NK-92 treated with Interleukin-12 subunit alpha and Interleukin-12 subunit beta, amount 100 ng/mL, for 24 hours (cell line): ENCODE measurements at regions not wholly inside any gene's neighbourhood (a gene's known extent, or its start where the extent isn't known, plus 50 kb on each side); places are given as distances from the start of the nearest gene placed in this dataset.

Experiments used
- DNase-seq: peaks from one replicate; lab custom pipeline; 2025; lab: John Stamatoyannopoulos, UW

DNA sequence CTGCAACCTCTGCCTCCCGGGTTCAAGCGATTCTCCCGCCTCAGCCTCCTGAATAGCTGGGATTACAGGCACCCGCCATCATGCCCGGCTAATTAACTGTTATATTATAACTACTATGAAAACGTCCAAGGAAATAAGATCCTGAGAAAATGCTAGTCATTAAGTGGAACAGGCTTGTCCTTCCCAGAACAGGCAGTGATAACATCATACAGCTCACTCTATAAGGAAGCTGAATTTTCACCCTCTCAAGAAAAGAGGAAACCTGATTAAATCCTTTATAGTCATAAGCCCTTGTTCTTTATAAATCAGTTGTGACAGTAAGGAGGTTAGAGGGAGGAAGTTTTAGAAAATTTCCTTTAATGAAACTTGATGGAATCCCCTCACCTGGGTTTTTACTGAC lies 163.9 kb upstream of the CLINT1 start:
- no peak for DNase-seq

DNA sequence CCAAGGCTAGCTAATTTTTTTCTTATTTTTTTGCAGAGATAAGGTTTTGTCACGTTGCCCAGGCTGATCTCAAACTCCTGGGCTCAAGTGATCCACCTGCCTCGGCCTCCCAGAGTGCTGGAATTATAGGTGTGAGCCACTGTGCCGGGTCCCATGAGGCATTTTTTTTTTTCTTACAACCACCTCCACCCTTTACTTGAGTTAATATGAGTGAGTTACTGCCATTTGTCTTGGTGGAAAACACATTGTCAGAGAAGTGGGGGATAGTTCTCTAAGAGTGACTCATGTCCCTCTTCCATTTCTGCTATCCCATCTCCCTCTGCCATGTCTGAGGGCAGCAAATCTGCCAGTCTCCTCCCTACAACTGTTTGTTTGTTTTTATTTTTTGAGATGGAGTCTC lies 163.4 kb upstream of the CLINT1 start:
- no peak for DNase-seq

DNA sequence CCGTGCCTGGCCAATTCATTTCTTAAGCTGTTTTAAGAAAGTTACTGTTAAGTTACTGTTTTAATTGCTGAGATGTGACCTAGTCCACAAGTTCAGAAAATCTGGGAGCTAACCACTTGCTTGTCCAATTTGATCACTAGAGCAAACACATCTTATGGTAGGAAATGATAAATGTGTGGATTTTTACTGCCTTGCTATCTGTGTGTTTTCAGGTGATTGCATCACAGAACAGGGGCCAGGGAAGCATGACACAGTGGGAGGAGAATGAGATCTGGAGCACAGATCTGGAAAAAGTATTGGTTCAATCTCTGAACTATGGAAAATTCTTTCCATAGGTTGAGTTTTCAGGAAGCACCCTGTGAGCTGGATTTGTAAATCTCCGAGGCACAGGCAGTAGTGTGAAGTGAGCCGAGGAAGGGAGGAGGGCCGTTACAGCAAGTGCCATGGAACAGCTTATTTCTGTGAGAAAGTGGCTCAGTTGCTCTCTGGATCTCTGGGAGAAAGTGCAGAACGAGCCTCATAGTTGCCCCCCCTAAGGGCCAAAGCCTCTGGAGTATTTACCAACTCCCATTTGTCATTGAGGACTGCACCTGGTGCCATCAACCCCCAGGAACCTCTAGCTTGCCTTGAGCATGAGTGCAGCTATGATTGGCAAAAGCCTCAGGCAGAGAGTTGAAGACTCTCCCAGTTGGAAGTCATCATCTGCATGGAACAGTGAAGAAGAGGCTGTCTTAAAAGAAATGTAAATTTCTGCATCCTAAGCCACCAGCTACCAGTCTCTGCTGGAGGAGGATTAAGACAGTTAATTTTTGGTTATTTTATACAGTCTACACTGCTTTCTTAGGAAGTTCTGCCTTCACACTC lies 161.8 kb upstream of the CLINT1 start:
- no peak for DNase-seq

DNA sequence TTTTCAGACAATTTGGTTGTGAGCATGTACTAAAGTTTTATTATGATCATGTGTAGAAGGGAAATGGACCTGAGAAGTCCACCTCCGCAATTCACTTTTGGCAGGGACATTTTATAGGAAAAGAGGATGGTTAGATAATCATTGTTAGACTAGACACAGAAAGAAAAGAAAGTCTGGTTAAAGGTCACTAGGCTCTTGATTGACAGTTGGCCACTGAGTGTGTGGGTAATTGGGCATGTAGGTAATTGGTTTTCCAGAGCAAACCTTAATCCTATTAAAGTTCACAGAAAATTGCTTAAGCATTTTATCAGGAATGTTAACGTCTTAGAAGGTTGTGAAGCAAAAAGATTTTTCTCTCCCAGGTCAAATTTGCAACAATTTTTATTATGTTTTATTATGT lies 158.5 kb upstream of the CLINT1 start:
- no peak for DNase-seq

DNA sequence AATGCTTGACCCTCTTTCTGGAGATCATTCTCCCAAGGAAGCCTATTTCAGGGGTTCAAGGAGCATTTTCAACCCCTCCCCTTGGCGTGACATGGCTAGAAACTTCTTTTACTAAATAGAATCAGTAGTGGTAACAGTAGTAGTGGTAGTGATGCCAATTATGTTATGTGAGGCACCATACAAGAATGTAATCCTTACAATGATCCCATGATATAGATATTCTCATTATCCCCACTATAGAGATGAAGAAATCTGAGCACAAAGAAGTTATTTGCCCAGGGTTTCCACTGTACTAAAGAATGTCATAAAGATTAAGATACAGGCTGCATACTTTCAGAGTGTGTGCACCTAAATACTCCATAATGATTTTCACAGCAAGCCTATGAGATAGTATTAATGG lies 155.4 kb upstream of the CLINT1 start:
- DNase-seq = no peak

DNA sequence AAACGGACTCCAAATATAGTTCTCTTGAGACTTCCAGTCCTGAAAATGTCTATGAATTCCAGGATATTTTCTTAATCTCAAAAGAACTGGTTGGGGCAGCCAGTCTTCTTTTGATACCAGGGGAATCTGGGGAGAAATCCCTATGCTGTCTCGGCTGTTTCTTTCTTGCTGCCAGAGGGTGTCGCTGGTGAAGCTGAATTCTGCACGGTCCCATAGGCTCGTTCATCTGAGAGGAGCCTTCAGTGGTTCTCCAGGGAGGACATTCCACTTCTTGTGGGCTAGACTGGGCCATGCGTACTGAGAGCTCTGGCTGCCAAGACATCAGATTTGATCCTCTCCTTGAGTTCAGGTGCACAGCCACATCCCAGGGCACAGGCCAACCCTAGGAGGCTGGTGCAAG lies 155.0 kb upstream of the CLINT1 start:
- no peak for DNase-seq

DNA sequence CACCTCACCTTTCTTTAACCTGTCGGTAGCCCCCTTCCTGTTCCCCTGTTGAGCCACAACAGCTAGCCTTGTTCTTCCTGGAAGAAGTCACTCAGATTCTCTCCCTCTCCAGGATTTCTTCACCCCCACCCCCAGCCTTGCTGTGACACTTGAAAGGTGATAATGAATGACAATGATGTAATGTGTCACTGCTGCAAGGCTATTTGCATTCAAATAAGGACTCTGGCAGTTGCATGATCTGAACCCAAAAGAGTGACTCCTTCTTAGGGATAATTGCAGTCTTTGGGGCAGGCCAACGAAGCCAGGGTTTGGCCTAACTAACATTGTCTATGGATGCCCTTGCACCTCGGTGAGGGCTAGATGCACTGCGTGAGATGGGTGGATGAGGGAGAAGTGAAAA lies 154.4 kb upstream of the CLINT1 start:
- no peak for DNase-seq

DNA sequence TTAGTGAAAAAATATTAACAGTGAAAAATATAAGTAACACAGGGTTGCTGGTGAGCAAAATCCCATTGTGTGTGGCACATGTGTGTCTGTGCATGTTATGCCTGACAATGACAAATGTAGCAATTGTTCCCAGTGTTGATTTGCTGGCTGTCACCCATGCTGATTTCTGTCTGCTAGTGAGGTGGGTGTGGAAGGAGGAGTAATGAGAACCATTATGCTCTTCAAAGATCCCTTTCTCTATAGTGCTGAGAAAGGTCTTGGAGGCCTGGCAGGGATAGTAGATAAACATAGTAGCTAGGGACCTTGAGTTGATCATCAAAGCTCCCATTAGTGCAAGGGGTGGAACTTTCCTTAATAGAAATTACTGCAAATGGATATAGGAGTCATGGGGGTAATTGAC lies 152.5 kb upstream of the CLINT1 start:
- no peak for DNase-seq

DNA sequence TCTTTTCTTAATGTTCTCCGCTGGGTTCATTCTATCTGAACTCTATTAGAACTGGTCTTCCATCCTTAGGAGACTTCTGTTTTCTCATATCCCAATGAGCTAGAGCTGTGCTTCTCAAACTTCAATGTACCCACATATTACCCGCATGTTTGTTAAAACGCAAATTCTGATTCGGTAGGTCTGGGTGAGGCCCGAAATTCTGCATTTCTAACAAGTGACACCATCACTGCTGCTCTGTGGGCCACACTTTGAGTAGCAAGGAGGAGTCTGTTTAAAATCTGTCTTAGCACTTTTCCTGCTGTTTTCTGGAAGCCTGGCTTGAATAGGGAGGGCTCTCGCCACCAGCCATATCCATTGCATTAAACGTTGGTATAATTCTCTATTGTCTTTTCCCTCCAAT lies 151.9 kb upstream of the CLINT1 start:
- no peak for DNase-seq

DNA sequence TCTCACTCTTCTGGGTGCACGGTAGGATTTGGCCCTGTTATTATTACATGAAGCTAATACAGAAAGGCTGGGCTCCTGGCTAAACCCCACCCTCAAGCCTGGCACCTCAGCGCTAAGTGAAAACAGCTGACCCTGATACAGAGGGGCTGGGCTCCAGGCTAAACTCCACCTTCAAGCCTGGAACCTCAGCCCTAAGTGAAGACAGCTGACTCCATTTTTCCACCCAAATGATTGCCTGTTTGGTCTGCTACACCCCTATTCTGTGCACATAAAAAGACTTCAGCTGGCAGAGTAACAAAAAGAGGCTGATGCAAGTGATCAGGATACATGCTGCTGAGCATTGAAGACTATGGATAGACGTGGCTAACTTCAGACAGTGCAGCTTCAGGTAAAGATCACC lies 148.4 kb upstream of the CLINT1 start:
- no peak for DNase-seq

DNA sequence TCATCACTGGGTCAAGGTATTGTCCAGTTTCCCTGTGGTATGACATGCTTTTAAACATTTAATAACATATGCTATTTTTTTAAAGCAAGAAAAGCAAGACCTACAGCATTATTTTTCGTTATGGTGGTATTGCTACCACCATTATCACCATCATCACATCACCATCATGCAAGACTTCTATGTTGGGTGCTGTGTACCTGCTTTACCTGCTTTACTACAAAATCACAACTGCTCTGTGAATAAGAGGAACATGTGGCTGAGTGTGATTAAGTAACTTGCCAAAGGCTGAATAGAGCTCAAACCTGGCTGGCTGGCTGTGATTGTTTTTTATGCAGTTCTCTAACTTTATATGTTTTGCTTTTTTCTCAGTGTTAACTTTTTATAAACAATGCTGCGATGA lies 140.8 kb upstream of the CLINT1 start:
- DNase-seq = no peak

DNA sequence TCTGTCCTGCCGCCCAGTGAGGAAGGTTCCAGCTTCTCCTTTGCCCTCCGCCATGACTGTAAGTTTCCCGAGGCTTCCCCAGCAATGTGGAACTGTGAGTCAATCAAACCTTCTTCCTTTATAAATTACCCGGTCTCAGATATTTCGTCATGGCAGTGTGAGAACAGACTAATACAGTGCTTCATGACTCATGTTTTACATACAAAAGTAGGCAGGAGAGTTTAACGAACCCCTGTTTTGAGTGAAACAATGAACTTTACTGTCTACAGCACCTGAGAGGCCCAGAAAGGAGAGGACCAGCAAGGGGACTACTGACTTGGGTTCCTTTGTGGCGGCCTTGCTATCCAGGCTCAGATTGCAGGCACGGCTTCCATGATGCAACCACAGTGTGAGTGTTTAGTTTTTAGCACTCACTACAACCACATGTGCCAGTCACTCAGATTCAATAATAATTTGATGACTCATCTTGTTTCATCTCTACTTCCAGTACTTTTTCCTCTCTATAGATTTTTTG lies 139.1 kb upstream of the CLINT1 start:
- DNase-seq = no peak

DNA sequence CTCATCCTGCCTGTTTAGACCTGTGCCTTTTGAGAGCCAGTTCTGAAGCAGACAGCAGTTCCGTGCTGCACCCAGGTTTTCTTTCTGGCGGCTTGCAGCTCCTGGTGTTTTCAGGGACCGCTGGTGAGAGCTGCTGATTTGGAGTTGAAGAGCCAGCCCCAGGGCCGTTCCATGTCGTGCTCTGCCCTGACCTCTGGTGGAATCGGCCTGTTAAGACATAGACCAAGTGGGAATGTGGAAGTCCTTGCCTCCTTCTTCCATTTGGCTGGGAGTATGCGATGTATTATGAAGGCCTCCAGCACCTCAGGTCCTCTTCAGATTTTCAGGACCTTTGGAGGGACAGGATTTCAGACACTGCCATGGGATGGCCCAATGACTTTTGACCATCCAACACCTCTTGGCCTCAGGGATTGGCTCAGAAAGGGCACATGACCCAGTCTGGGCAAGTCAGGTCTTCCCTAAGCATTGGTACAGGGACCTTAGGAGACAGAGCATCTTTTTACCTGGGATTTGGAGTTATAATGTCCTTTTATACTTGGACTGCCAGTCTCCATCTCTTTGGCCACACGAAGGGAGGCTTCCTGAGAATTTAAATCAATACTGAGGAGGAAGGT lies 136.1 kb upstream of the CLINT1 start:
- no peak for DNase-seq

DNA sequence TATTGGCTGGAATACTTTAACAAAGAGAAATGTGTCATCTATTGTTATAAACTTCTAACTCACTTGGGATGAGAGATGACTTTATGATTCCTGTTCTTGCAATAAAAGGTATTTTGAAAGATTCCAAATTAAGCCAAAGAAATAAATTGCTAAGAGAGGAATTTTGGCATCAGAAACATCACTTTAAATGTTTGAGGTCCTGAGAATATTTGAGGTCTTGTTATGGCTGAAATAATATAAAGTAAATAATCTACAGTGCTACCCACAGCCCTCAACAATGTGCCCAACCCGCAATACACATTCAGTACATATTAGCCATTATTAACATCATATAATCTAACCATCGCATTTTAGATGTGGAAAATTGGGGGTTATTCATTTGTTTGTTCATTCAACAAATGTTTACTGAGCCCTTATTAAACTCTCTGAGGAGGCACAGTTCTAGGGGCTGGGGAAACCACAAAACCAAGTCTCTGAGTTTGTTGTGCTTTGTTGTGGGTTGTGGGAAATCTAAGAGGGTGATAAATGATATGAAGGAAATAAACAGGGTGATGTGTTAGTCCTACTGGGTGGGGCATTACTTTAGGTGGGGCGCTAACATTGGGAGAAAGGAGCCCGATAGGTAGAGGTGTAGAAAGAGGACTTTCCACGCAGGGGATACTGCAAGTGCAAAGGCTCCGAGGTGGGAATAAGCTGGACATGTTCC lies 135.2 kb upstream of the CLINT1 start:
- no peak for DNase-seq

DNA sequence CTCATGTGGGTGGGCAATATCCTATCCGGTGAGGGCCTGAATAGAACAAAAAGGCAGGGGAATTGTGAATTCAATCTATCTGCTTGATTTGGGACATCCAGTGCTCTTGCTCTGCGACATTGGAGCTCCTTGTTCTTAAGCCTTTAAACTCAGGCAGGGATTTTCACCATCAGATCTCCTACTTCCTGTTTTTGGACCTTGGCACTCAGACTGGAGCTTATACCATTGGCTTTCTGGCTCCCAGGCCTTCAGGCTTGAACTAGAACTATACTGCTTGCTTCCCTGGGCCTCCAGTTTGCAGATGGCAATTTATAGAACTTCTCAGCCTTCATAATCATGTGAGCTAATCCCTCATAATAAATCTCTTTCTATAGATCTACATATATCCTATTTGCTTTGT lies 134.3 kb upstream of the CLINT1 start:
- no peak for DNase-seq

DNA sequence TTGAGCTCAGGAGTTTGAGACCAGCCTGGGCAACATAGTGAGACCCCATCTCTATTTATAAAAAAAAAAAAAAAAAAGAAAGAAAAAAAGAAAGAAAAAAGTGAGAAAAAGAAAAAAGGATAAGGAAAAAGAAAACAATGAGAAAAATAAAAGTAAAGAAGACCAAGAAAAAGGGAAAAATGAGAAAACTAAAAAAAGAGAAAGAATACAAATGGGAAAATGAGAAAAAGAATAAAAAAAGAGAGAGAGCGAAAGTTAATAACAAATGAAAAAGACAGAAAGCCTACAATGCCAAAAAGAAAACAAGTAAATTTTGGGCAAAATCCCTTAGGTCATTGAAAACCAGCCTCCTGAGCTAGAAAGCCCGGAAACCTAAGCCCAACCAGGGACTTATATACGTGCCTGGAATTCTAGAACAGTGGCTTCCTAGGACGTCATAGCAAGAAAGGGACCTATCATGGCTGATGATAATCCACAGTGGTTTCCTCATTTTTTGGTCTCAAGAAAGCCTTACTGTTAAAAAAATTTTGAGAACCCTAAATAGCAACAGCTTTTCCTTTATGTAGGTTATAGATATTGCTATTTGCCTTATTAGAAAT lies 131.7 kb upstream of the CLINT1 start:
- no peak for DNase-seq

DNA sequence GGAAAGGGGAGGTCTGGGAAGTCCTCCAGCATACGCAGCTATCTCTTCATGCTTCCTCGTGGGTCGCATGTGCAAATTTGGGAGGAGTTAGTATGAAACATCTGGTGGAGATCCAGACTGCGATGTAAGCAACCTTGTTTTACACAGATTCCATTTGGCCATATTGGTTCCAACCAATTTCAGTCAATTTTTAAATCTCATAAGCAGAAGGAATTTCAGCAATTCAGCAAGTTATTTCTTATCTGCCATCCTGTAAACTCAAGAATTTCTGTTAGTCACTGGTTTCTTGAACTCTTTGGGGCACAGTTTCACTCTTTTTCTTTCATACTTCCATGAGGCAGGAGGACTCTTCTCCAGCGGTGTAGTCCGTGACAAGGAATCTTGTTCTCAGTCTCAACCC lies 130.4 kb upstream of the CLINT1 start:
- no peak for DNase-seq

DNA sequence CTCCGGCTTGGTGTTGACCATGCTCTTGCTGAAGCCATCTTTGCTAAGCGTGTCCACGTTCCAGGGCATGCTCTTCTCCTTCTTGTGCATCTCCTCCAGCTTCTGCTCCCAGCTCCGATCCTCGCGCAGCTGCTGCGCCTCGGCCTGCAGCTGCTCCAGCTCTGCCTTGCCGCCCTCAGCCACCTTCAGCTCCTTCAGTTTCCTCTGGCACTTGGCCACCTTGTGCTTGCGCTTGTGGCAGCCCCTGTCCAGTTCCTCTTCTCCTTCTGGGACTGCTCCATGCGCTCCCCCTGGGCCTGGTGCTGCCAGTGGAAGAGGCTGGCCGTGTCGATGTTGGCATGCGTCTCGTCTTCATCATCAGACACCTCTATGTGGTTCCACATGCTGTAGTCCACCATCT lies 128.3 kb upstream of the CLINT1 start:
- DNase-seq = no peak

DNA sequence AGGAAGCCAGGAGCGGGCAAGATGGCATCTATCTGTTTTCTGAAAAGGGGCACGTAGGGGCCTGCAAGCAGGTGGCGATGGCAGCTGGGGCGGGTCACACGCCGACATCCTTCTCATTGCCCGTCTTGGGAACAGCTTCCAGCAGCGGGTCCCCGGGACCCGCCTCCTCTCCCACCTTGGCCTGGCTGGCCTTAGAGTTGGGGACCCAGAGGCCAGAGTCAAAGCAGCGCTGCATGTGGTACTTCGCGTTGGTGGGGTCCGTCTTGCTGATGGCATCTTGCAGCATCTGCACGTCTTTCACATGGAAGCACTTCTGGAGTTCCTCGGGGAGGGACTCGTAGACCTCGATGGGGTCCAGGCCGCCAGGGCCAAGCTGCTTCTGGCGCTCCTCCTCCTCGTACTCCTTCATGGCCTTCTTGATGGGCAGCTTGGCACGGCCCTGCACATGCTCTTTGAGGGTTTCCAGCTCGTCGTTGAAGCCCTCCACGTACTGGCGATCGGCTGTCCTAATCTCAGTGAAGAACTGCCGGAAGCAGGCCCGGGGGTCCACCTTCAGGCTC lies 127.6 kb upstream of the CLINT1 start:
- DNase-seq = no peak

DNA sequence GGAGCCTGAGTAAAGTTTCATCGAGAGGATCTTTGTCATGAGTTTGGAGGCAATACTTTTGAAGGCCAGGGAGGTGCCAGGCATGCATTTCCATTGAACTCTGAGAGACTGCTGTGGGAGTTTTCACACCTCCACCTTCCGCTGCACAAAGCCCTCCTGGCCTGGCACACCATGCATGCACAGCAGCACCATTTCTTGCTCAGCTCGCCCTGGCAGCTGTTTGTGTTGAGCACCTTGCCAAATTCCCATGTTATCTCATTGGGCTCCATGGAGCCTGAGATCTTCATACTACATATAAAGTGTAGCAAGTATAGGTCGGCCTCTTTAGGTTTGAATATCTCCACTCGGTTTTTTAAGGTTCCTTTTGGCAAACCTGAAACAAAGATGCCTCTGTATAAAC lies 125.7 kb upstream of the CLINT1 start:
- DNase-seq = no peak

DNA sequence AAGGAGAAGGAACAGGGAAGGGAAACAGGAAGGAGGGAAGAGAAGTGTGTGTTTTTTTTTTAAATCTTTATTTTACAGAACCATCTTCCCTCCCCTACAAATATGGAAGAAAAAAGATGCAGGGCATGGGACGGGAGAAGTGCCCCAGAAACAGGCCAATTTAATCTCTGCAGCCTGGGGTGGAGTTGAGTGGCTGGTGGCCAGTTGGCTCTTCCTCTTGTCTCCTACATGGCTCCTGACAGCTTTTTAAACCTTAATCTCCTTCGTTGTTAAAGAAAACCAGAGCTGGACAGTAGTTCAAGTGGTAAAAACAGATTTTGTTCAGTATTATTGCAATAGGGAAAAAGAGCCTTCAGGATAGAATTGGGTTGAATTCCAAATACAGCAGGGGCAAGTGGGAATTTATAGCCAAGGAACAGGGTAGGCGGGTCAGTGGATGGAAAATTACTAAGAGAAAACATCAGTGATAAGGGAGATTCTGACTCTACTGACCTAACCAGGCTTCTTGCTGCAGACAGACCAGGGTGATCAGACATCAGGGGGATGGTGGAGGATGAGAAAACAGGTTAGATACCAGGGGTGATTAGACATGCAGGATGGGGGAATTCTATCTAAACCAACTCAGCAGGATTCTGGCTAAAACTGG lies 125.1 kb upstream of the CLINT1 start:
- DNase-seq = no peak

DNA sequence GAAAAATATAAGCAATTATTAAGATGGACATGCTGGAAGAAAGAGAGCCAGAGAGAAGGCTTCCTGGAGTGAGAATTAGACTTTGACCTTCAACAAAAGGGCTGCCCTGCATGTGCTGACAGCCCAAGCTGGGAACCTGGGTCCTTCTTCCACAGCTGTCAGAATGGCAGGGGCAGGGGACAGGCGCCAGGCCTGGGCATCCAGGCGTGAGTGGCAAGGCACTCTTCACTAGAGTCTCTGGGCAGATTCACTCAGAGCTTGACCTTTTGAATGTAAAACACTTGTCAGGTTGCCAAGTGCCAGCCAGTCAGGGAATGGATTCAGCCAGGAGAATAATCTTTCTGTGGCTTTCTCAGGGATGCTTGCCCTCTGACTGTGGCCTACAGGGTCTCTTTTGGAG lies 119.1 kb upstream of the CLINT1 start:
- DNase-seq = no peak
